ENCODE measurements at regions not wholly inside any gene's neighbourhood (a gene's known extent, or its start where the extent isn't known, plus 50 kb on each side); places are given as distances from the start of the nearest gene placed in this dataset.

GRCh38 chr18:40208958-40209357 lies 1746.1 kb upstream of the PIK3C3 start:
- H3K4me1 ChIP-seq (ENCODE audit: control insufficient read depth in 2 of 2, insufficient read depth in 2 of 2, low read length in 1 of 2): no peaks in the 10 kb centered on the region
- 76% methylated on average over 2 of the region's 2 CpGs for WGBS, 2 donors
- H3K4me3 ChIP-seq (ENCODE audit: low read depth in 1 of 2, low read length in 2 of 2): no peak overlapping the region
- H3K36me3 ChIP-seq (ENCODE audit: control insufficient read depth in 2 of 2, insufficient read depth in 2 of 2, low read length in 1 of 2): no peaks in the 10 kb centered on the region
- no peaks in the 10 kb centered on the region for H3K9me3 ChIP-seq (ENCODE audit: control insufficient read depth in 2 of 2, insufficient read depth in 1 of 2, low read depth in 1 of 2, low read length in 1 of 2)
- H3K27ac ChIP-seq (ENCODE audit: low read depth in 2 of 2, low read length in 1 of 2): no peak overlapping the region
- H3K27me3 ChIP-seq (ENCODE audit: control insufficient read depth in 1 of 2, insufficient read depth in 2 of 2, low read length in 2 of 2): no peaks in the 10 kb centered on the region

GRCh38 chr18:40197711-40198110 lies 1757.3 kb upstream of the PIK3C3 start:
- Histone ChIP-seq H3K4me3 (ENCODE audit: low read depth in 1 of 2, low read length in 2 of 2) (no peak overlapping the region), H3K27me3 (ENCODE audit: control insufficient read depth in 1 of 2, insufficient read depth in 2 of 2, low read length in 2 of 2) (no peaks in the 10 kb centered on the region), H3K4me1 (ENCODE audit: control insufficient read depth in 2 of 2, insufficient read depth in 2 of 2, low read length in 1 of 2) (no peaks in the 10 kb centered on the region), H3K27ac (ENCODE audit: low read depth in 2 of 2, low read length in 1 of 2) (no peak overlapping the region), H3K9me3 (ENCODE audit: control insufficient read depth in 2 of 2, insufficient read depth in 1 of 2, low read depth in 1 of 2, low read length in 1 of 2) (no peaks in the 10 kb centered on the region), H3K36me3 (ENCODE audit: control insufficient read depth in 2 of 2, insufficient read depth in 2 of 2, low read length in 1 of 2) (no peaks in the 10 kb centered on the region)
- WGBS, 2 donors: 68 to 83% methylated on average over 3 of the region's 3 CpGs

GRCh38 chr18:40186677-40187076 lies 1768.4 kb upstream of the PIK3C3 start:
- Histone ChIP-seq H3K36me3 (ENCODE audit: control insufficient read depth in 2 of 2, insufficient read depth in 2 of 2, low read length in 1 of 2) (no peaks in the 10 kb centered on the region), H3K27me3 (ENCODE audit: control insufficient read depth in 1 of 2, insufficient read depth in 2 of 2, low read length in 2 of 2) (no peaks in the 10 kb centered on the region), H3K9me3 (ENCODE audit: control insufficient read depth in 2 of 2, insufficient read depth in 1 of 2, low read depth in 1 of 2, low read length in 1 of 2) (no peaks in the 10 kb centered on the region), H3K27ac (ENCODE audit: low read depth in 2 of 2, low read length in 1 of 2) (no peak overlapping the region), H3K4me3 (ENCODE audit: low read depth in 1 of 2, low read length in 2 of 2) (no peak overlapping the region), H3K4me1 (ENCODE audit: control insufficient read depth in 2 of 2, insufficient read depth in 2 of 2, low read length in 1 of 2) (no peaks in the 10 kb centered on the region)

GRCh38 chr18:40179729-40180461 lies 1775.1 kb upstream of the PIK3C3 start:
- H3K27me3 ChIP-seq (ENCODE audit: control insufficient read depth in 1 of 2, insufficient read depth in 2 of 2, low read length in 2 of 2): no peaks in the 10 kb centered on the region
- WGBS, 2 donors: 70 to 81% methylated on average over 2 of the region's 2 CpGs
- no peak overlapping the region for H3K4me3 ChIP-seq (ENCODE audit: low read depth in 1 of 2, low read length in 2 of 2)
- H3K4me1 ChIP-seq (ENCODE audit: control insufficient read depth in 2 of 2, insufficient read depth in 2 of 2, low read length in 1 of 2): no peaks in the 10 kb centered on the region
- no peak overlapping the region for H3K27ac ChIP-seq (ENCODE audit: low read depth in 2 of 2, low read length in 1 of 2)
- H3K36me3 ChIP-seq (ENCODE audit: control insufficient read depth in 2 of 2, insufficient read depth in 2 of 2, low read length in 1 of 2): no peaks in the 10 kb centered on the region
- H3K9me3 ChIP-seq (ENCODE audit: control insufficient read depth in 2 of 2, insufficient read depth in 1 of 2, low read depth in 1 of 2, low read length in 1 of 2): no peaks in the 10 kb centered on the region

GRCh38 chr18:40168026-40168425 lies 1787.0 kb upstream of the PIK3C3 start:
- no peaks in the 10 kb centered on the region for H3K9me3 ChIP-seq (ENCODE audit: control insufficient read depth in 2 of 2, insufficient read depth in 1 of 2, low read depth in 1 of 2, low read length in 1 of 2)
- H3K36me3 ChIP-seq (ENCODE audit: control insufficient read depth in 2 of 2, insufficient read depth in 2 of 2, low read length in 1 of 2): no peaks in the 10 kb centered on the region
- WGBS, 2 donors: 80 to 82% methylated on average over 1 of the region's 1 CpG
- no peaks in the 10 kb centered on the region for H3K4me1 ChIP-seq (ENCODE audit: control insufficient read depth in 2 of 2, insufficient read depth in 2 of 2, low read length in 1 of 2)
- H3K27ac ChIP-seq (ENCODE audit: low read depth in 2 of 2, low read length in 1 of 2): no peak overlapping the region
- H3K4me3 ChIP-seq (ENCODE audit: low read depth in 1 of 2, low read length in 2 of 2): no peak overlapping the region
- no peaks in the 10 kb centered on the region for H3K27me3 ChIP-seq (ENCODE audit: control insufficient read depth in 1 of 2, insufficient read depth in 2 of 2, low read length in 2 of 2)

GRCh38 chr18:40163254-40163653 lies 1791.8 kb upstream of the PIK3C3 start:
- H3K36me3 ChIP-seq (ENCODE audit: control insufficient read depth in 2 of 2, insufficient read depth in 2 of 2, low read length in 1 of 2): no peaks in the 10 kb centered on the region
- no peaks in the 10 kb centered on the region for H3K9me3 ChIP-seq (ENCODE audit: control insufficient read depth in 2 of 2, insufficient read depth in 1 of 2, low read depth in 1 of 2, low read length in 1 of 2)
- no peak overlapping the region for H3K27ac ChIP-seq (ENCODE audit: low read depth in 2 of 2, low read length in 1 of 2)
- H3K4me3 ChIP-seq (ENCODE audit: low read depth in 1 of 2, low read length in 2 of 2): no peak overlapping the region
- no peaks in the 10 kb centered on the region for H3K4me1 ChIP-seq (ENCODE audit: control insufficient read depth in 2 of 2, insufficient read depth in 2 of 2, low read length in 1 of 2)
- H3K27me3 ChIP-seq (ENCODE audit: control insufficient read depth in 1 of 2, insufficient read depth in 2 of 2, low read length in 2 of 2): no peaks in the 10 kb centered on the region

- WGBS, 2 donors: 75 to 82% methylated on average over 2 of the region's 2 CpGs
- Histone ChIP-seq H3K4me3 (ENCODE audit: low read depth in 1 of 2, low read length in 2 of 2) (no peak overlapping the region), H3K27ac (ENCODE audit: low read depth in 2 of 2, low read length in 1 of 2) (no peak overlapping the region), H3K36me3 (ENCODE audit: control insufficient read depth in 2 of 2, insufficient read depth in 2 of 2, low read length in 1 of 2) (no peaks in the 10 kb centered on the region), H3K27me3 (ENCODE audit: control insufficient read depth in 1 of 2, insufficient read depth in 2 of 2, low read length in 2 of 2) (no peaks in the 10 kb centered on the region), H3K9me3 (ENCODE audit: control insufficient read depth in 2 of 2, insufficient read depth in 1 of 2, low read depth in 1 of 2, low read length in 1 of 2) (no peaks in the 10 kb centered on the region), H3K4me1 (ENCODE audit: control insufficient read depth in 2 of 2, insufficient read depth in 2 of 2, low read length in 1 of 2) (no peaks in the 10 kb centered on the region)
Observed at GRCh38 chr18:40160361-40160760, 1794.7 kb upstream of the PIK3C3 start.

- Histone ChIP-seq H3K36me3 (ENCODE audit: control insufficient read depth in 2 of 2, insufficient read depth in 2 of 2, low read length in 1 of 2) (no peaks in the 10 kb centered on the region), H3K27me3 (ENCODE audit: control insufficient read depth in 1 of 2, insufficient read depth in 2 of 2, low read length in 2 of 2) (no peaks in the 10 kb centered on the region), H3K4me1 (ENCODE audit: control insufficient read depth in 2 of 2, insufficient read depth in 2 of 2, low read length in 1 of 2) (no peaks in the 10 kb centered on the region), H3K4me3 (ENCODE audit: low read depth in 1 of 2, low read length in 2 of 2) (no peak overlapping the region), H3K27ac (ENCODE audit: low read depth in 2 of 2, low read length in 1 of 2) (no peak overlapping the region), H3K9me3 (ENCODE audit: control insufficient read depth in 2 of 2, insufficient read depth in 1 of 2, low read depth in 1 of 2, low read length in 1 of 2) (no peaks in the 10 kb centered on the region)
- 28 to 33% methylated on average over 5 of the region's 5 CpGs for WGBS, 2 donors
Observed at GRCh38 chr18:40159141-40160017, 1795.7 kb upstream of the PIK3C3 start.

- Histone ChIP-seq H3K4me3 (ENCODE audit: low read depth in 1 of 2, low read length in 2 of 2) (no peak overlapping the region), H3K36me3 (ENCODE audit: control insufficient read depth in 2 of 2, insufficient read depth in 2 of 2, low read length in 1 of 2) (no peaks in the 10 kb centered on the region), H3K27me3 (ENCODE audit: control insufficient read depth in 1 of 2, insufficient read depth in 2 of 2, low read length in 2 of 2) (no peaks in the 10 kb centered on the region), H3K9me3 (ENCODE audit: control insufficient read depth in 2 of 2, insufficient read depth in 1 of 2, low read depth in 1 of 2, low read length in 1 of 2) (no peaks in the 10 kb centered on the region), H3K4me1 (ENCODE audit: control insufficient read depth in 2 of 2, insufficient read depth in 2 of 2, low read length in 1 of 2) (no peaks in the 10 kb centered on the region), H3K27ac (ENCODE audit: low read depth in 2 of 2, low read length in 1 of 2) (no peak overlapping the region)
- WGBS, 2 donors: 85 to 87% methylated on average over 7 of the region's 7 CpGs
Observed at GRCh38 chr18:40157120-40157519, 1797.9 kb upstream of the PIK3C3 start.

- H3K4me3 ChIP-seq (ENCODE audit: low read depth in 1 of 2, low read length in 2 of 2): no peak overlapping the region
- no peaks in the 10 kb centered on the region for H3K4me1 ChIP-seq (ENCODE audit: control insufficient read depth in 2 of 2, insufficient read depth in 2 of 2, low read length in 1 of 2)
- peaks cover 0 to 2% of the 10 kb centered on the region in 2 donors for H3K9me3 ChIP-seq (ENCODE audit: control insufficient read depth in 2 of 2, insufficient read depth in 1 of 2, low read depth in 1 of 2, low read length in 1 of 2)
- no peak overlapping the region for H3K27ac ChIP-seq (ENCODE audit: low read depth in 2 of 2, low read length in 1 of 2)
- H3K36me3 ChIP-seq (ENCODE audit: control insufficient read depth in 2 of 2, insufficient read depth in 2 of 2, low read length in 1 of 2): no peaks in the 10 kb centered on the region
- H3K27me3 ChIP-seq (ENCODE audit: control insufficient read depth in 1 of 2, insufficient read depth in 2 of 2, low read length in 2 of 2): no peaks in the 10 kb centered on the region
Observed at GRCh38 chr18:40152859-40153258, 1802.2 kb upstream of the PIK3C3 start.

All from esophagus (tissue), 2 donors.